ENCODE measurements at regions not wholly inside any gene's neighbourhood (a gene's known extent, or its start where the extent isn't known, plus 50 kb on each side); places are given as distances from the start of the nearest gene placed in this dataset.

DNA sequence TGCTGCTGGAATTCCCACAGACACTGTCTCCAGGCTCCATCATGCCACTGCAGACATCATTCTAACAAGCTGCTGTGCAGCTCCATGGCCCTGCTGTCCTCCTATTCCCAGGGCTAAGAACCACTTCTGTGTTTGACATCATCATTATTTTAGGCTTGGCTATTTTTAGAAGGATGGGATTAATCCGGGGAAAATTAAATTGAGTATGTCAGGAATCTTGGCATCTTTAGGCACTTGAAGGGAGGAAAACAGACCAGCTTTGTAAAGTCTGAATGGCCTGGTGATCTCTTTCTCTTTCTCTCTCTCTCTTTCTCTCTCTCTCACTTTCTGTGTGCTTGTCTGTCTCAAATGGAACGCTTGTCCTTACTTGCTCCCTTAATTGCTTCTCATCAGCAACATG is 568.3 kb upstream of the FLRT2 start:
- Histone ChIP-seq H3K27ac (ENCODE audit: low read length) (no peak overlapping the region), H3K4me3 (ENCODE audit: low read depth in 1 of 2, low read length in 2 of 2) (no peak overlapping the region), H3K9ac (ENCODE audit: low read depth, low read length) (no peak overlapping the region), H3K4me1 (ENCODE audit: insufficient read depth, low read length) (no peaks in the 10 kb centered on the region), H4K20me1 (ENCODE audit: insufficient read depth, low read length) (no peaks in the 10 kb centered on the region), H3K9me3 (ENCODE audit: insufficient read depth, low read length, severe bottlenecking) (no peaks in the 10 kb centered on the region), H3K36me3 (ENCODE audit: insufficient read depth, low read length) (no peaks in the 10 kb centered on the region), H3K4me2 (ENCODE audit: insufficient read depth, low read length) (no peak overlapping the region), H3K79me2 (ENCODE audit: insufficient read depth, low read length) (no peaks in the 10 kb centered on the region), H2AFZ (ENCODE audit: low read depth, low read length) (no peak overlapping the region), H3K27me3 (ENCODE audit: insufficient read depth, low read length, poor library complexity) (no peaks in the 10 kb centered on the region)
- DNase-seq (no peak), ATAC-seq (ENCODE audit: insufficient read depth, low read depth) (no peak)
- TF ChIP-seq CTCF (IDR thresholded peaks at IDR 0.05; ENCODE audit: borderline replicate concordance, extremely low read depth, low read length, poor library complexity, severe bottlenecking) = no peak
- no peak for TF ChIP-seq EZH2 (IDR thresholded peaks at IDR 0.05; ENCODE audit: borderline replicate concordance, low read depth, low read length, severe bottlenecking)

DNA sequence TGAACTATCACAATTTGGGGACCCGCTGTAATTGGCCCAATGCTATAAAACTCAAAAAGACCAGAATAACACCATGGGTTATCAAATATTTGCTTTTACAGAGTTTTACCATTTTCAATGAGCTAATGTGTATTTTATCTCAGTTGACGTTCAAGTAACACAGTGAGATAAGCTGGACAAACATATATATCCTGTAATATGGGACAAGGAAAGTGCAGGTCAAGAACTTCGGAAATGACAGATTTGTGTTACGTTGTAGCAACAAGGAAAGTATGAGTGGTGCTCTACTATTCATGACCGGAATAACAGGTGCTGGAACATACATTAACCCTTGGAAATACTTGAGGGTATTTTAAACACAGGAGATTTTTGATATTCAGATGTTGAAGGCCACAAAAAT is 566.4 kb upstream of the FLRT2 start:
- TF ChIP-seq CTCF (IDR thresholded peaks at IDR 0.05; ENCODE audit: borderline replicate concordance, extremely low read depth, low read length, poor library complexity, severe bottlenecking) = no peak
- TF ChIP-seq EZH2 (IDR thresholded peaks at IDR 0.05; ENCODE audit: borderline replicate concordance, low read depth, low read length, severe bottlenecking) = no peak
- Histone ChIP-seq H2AFZ (ENCODE audit: low read depth, low read length) (no peak overlapping the region), H3K4me2 (ENCODE audit: insufficient read depth, low read length) (no peak overlapping the region), H3K27ac (ENCODE audit: low read length) (no peak overlapping the region), H3K36me3 (ENCODE audit: insufficient read depth, low read length) (no peaks in the 10 kb centered on the region), H4K20me1 (ENCODE audit: insufficient read depth, low read length) (no peaks in the 10 kb centered on the region), H3K79me2 (ENCODE audit: insufficient read depth, low read length) (no peaks in the 10 kb centered on the region), H3K27me3 (ENCODE audit: insufficient read depth, low read length, poor library complexity) (no peaks in the 10 kb centered on the region), H3K4me1 (ENCODE audit: insufficient read depth, low read length) (no peaks in the 10 kb centered on the region), H3K4me3 (ENCODE audit: low read depth in 1 of 2, low read length in 2 of 2) (no peak overlapping the region), H3K9me3 (ENCODE audit: insufficient read depth, low read length, severe bottlenecking) (no peaks in the 10 kb centered on the region), H3K9ac (ENCODE audit: low read depth, low read length) (no peak overlapping the region)
- DNase-seq (no peak), ATAC-seq (ENCODE audit: insufficient read depth, low read depth) (no peak)

DNA sequence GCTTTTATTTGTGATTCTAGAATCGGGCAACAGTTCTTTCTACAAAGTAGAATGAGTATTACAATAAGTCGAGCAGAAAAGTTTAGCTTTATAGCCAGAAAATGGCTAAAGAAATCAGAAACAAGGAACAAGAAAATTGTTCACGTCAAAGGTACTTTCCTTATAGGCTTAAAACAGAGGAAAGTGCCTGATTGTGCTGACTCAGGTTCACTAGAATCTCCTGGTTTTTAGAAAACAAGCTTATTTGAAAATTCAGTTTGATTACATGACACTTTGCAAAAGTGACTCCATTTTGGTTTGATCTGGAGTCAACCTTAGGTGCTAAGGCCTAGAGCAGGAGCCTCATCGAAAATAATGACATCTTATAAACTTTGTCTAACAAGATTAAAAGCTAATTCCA is 564.7 kb upstream of the FLRT2 start:
- Histone ChIP-seq H3K36me3 (ENCODE audit: insufficient read depth, low read length) (no peaks in the 10 kb centered on the region), H3K4me3 (ENCODE audit: low read depth in 1 of 2, low read length in 2 of 2) (no peak overlapping the region), H2AFZ (ENCODE audit: low read depth, low read length) (no peak overlapping the region), H3K9me3 (ENCODE audit: insufficient read depth, low read length, severe bottlenecking) (no peaks in the 10 kb centered on the region), H3K79me2 (ENCODE audit: insufficient read depth, low read length) (no peaks in the 10 kb centered on the region), H3K4me2 (ENCODE audit: insufficient read depth, low read length) (no peak overlapping the region), H3K4me1 (ENCODE audit: insufficient read depth, low read length) (no peaks in the 10 kb centered on the region), H3K9ac (ENCODE audit: low read depth, low read length) (no peak overlapping the region), H4K20me1 (ENCODE audit: insufficient read depth, low read length) (no peaks in the 10 kb centered on the region), H3K27ac (ENCODE audit: low read length) (no peak overlapping the region), H3K27me3 (ENCODE audit: insufficient read depth, low read length, poor library complexity) (no peaks in the 10 kb centered on the region)
- DNase-seq (no peak), ATAC-seq (ENCODE audit: insufficient read depth, low read depth) (no peak)
- no peak for TF ChIP-seq CTCF (IDR thresholded peaks at IDR 0.05; ENCODE audit: borderline replicate concordance, extremely low read depth, low read length, poor library complexity, severe bottlenecking)
- no peak for TF ChIP-seq EZH2 (IDR thresholded peaks at IDR 0.05; ENCODE audit: borderline replicate concordance, low read depth, low read length, severe bottlenecking)

DNA sequence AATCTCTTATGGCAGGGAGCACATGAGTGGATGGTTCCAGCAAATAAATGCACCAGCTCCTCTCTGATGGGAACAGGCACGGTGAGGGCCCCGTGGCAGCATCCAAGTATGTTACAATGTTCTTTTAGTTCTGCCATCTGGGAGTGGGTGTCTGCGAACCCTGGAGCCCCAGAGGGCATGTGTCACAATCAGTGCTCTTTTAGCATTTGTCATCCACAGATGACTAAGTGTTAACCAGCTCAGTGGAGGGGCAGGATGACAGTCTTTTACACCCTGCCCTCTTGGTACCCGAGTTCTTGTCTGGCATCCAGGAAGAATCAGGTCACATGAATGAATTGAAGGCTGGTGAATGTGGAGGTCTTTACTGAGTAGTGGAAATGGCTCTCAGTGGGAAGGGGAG is 560.4 kb upstream of the FLRT2 start:
- Histone ChIP-seq H3K36me3 (ENCODE audit: insufficient read depth, low read length) (no peaks in the 10 kb centered on the region), H3K4me1 (ENCODE audit: insufficient read depth, low read length) (no peaks in the 10 kb centered on the region), H3K9me3 (ENCODE audit: insufficient read depth, low read length, severe bottlenecking) (no peaks in the 10 kb centered on the region), H4K20me1 (ENCODE audit: insufficient read depth, low read length) (no peaks in the 10 kb centered on the region), H3K4me3 (ENCODE audit: low read depth in 1 of 2, low read length in 2 of 2) (no peak overlapping the region), H3K4me2 (ENCODE audit: insufficient read depth, low read length) (no peak overlapping the region), H3K9ac (ENCODE audit: low read depth, low read length) (no peak overlapping the region), H3K79me2 (ENCODE audit: insufficient read depth, low read length) (no peaks in the 10 kb centered on the region), H3K27ac (ENCODE audit: low read length) (no peak overlapping the region), H3K27me3 (ENCODE audit: insufficient read depth, low read length, poor library complexity) (no peaks in the 10 kb centered on the region), H2AFZ (ENCODE audit: low read depth, low read length) (no peak overlapping the region)
- ATAC-seq (ENCODE audit: insufficient read depth, low read depth) = no peak
- DNase-seq = no peak
- TF ChIP-seq EZH2 (IDR thresholded peaks at IDR 0.05; ENCODE audit: borderline replicate concordance, low read depth, low read length, severe bottlenecking) = no peak
- no peak for TF ChIP-seq CTCF (IDR thresholded peaks at IDR 0.05; ENCODE audit: borderline replicate concordance, extremely low read depth, low read length, poor library complexity, severe bottlenecking)

All from DND-41 (cell line).